Type B pancreatic cell (in vitro differentiated cells): ENCODE measurements at regions not wholly inside any gene's neighbourhood (a gene's known extent, or its start where the extent isn't known, plus 50 kb on each side); places are given as distances from the start of the nearest gene placed in this dataset.
"Not testable (repeated sequence)": the region's sequence is repeated elsewhere in the genome, so short reads cannot be mapped to it uniquely, and the experiment has no call there.

Source experiments
- DNase-seq: peaks from one replicate; pipeline ENCODE4 v3.0.0; 2021; ENCODE audit warnings: mixed read lengths; ENCODE audit not compliant: unreplicated experiment; ENCODE audit errors: extremely low spot score
- H3K27ac Mint-ChIP-seq: 2 replicates; pipeline ENCODE4 v1.8.0; 2021; ENCODE audit warnings: mild to moderate bottlenecking, mixed read lengths
- H3K27me3 Mint-ChIP-seq: 2 replicates; pipeline ENCODE4 v1.8.0; 2021; ENCODE audit warnings: mixed read lengths
- H3K36me3 Mint-ChIP-seq: 2 replicates; pipeline ENCODE4 v1.8.0; 2021; ENCODE audit warnings: mixed read lengths
- H3K4me1 Mint-ChIP-seq: one replicate; pipeline ENCODE4 v1.8.0; 2021; ENCODE audit warnings: mixed read lengths; ENCODE audit not compliant: unreplicated experiment
- H3K4me3 Mint-ChIP-seq: 2 replicates; pipeline ENCODE4 v1.8.0; 2021; ENCODE audit warnings: mild to moderate bottlenecking, mixed read lengths
- H3K9me3 Mint-ChIP-seq: 2 replicates; pipeline ENCODE4 v1.8.0; 2021; ENCODE audit warnings: mixed read lengths
- TF ChIP-seq, protein P1 (sequence below): fragments of 200-600 bp; sonication (generic); conservative IDR thresholded peaks from 2 replicates; pipeline ENCODE4 v1.5.0; 2021; ENCODE audit warnings: antibody characterized with exemption, mild to moderate bottlenecking

DNA sequence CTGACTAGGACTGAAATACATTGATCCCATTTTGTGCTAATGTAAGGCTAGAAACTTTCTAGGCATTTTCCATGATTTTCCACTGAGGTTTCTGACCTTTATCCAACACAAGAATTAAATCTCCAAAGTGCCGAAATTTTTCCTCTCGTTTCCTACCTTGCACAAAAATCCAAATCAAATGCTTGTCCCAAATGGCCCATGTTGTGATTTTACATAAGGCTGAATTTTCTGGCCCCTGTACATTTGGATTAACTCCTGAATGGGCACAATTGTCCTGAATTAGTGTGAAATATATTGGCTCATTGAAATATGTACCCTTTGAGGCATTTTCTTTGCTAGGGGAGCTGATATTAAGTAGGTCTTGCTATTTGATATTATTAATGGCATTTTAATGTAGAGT is 105.6 kb upstream of the CBLB start:
- H3K27me3 Mint-ChIP-seq = no peaks in the 10 kb centered on the region
- TF ChIP-seq, protein P1, sequence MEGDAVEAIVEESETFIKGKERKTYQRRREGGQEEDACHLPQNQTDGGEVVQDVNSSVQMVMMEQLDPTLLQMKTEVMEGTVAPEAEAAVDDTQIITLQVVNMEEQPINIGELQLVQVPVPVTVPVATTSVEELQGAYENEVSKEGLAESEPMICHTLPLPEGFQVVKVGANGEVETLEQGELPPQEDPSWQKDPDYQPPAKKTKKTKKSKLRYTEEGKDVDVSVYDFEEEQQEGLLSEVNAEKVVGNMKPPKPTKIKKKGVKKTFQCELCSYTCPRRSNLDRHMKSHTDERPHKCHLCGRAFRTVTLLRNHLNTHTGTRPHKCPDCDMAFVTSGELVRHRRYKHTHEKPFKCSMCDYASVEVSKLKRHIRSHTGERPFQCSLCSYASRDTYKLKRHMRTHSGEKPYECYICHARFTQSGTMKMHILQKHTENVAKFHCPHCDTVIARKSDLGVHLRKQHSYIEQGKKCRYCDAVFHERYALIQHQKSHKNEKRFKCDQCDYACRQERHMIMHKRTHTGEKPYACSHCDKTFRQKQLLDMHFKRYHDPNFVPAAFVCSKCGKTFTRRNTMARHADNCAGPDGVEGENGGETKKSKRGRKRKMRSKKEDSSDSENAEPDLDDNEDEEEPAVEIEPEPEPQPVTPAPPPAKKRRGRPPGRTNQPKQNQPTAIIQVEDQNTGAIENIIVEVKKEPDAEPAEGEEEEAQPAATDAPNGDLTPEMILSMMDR = no peak
- H3K27ac Mint-ChIP-seq = no peak overlapping the region
- H3K4me3 Mint-ChIP-seq = no peak overlapping the region
- no peak for DNase-seq
- peaks cover 18% of the 10 kb centered on the region for H3K9me3 Mint-ChIP-seq
- H3K36me3 Mint-ChIP-seq = peaks cover 7% of the 10 kb centered on the region
- H3K4me1 Mint-ChIP-seq = no peaks in the 10 kb centered on the region

DNA sequence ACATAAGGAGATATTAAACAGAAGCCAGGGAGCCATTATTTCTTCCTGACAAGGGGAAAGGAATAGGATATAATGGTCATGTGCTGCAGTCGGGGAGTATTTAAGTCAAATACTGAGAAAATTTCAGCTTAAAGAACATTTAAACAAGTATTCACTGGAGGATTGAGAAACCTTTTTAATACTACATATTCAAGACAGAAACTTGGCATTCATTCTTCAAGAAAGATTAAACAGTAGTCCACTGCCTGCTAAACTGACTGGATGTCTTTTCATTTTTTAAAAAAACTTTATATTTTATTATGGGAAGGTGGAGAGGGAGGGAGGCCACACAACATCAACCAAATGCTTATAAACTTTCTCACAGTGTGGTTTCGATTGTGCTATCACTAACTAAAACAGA is 107.4 kb upstream of the CBLB start:
- H3K27ac Mint-ChIP-seq = no peak overlapping the region
- TF ChIP-seq, protein P1 = no peak
- no peak overlapping the region for H3K4me3 Mint-ChIP-seq
- H3K36me3 Mint-ChIP-seq = peaks cover 4% of the 10 kb centered on the region
- H3K27me3 Mint-ChIP-seq = no peaks in the 10 kb centered on the region
- no peaks in the 10 kb centered on the region for H3K4me1 Mint-ChIP-seq
- no peak for DNase-seq
- H3K9me3 Mint-ChIP-seq = peaks cover 13% of the 10 kb centered on the region

DNA sequence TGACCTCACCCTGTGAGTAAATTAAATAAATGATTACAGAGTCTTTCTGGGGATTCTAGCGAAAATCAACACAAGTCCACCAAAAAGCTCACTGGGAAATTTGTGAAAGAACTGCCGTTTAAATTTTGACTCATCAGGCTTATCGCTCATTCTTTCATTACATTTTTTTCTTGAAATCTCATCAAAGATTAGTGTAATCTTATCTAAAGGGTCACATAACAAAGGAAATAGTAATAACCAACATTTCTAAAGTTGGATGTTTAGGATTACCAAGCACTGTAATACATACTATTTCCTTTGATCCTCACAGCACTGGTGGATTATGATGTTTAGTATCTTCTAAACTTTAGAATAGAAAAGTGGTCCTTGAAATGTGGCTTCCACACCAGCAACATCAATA is 111.1 kb upstream of the CBLB start:
- Mint-ChIP-seq H3K9me3 (no peaks in the 10 kb centered on the region), H3K4me1 (no peaks in the 10 kb centered on the region), H3K36me3 (no peaks in the 10 kb centered on the region), H3K27ac (no peak overlapping the region), H3K4me3 (no peak overlapping the region), H3K27me3 (no peaks in the 10 kb centered on the region)
- TF ChIP-seq, protein P1 = no peak
- DNase-seq = no peak

DNA sequence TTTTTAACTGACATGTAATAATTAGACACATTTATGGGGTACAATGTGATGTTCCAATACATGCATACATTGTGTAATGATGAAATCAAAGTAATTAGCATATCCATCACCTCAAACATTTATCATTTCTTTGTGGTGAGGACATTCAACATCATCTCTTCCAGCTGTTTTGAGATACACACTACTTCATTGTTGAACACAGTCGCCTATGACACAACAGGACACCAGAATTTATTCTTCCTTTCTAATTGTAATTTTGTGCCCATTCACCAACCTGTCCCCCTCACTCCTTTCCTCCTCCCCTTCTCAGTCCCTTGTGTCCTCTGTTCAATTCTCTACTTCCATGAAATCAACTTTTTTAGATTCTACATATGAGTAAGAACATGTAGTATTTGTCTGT is 113.4 kb upstream of the CBLB start:
- no peaks in the 10 kb centered on the region for H3K27me3 Mint-ChIP-seq
- no peak overlapping the region for H3K27ac Mint-ChIP-seq
- H3K4me3 Mint-ChIP-seq = no peak overlapping the region
- H3K9me3 Mint-ChIP-seq = no peaks in the 10 kb centered on the region
- TF ChIP-seq, protein P1 = no peak
- H3K4me1 Mint-ChIP-seq = no peaks in the 10 kb centered on the region
- H3K36me3 Mint-ChIP-seq = no peaks in the 10 kb centered on the region
- no peak for DNase-seq

DNA sequence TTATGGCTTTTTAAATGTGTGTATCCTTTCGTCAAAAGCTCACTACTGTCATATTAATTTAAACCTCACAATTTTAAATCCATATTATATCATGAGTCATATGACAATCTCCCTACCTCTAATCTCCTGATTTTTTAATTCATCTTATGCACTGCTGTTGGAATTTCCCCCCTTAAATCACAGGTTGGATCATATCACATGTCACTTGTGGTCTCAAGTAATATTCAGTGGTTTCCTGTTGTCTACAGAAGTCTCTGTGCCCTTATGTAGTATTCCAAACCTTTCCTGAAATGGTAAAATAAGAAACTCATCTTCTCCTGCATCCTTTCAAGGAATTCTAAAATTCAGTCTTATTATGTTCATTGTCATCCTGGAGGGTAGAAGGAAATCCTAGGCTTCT is 116.0 kb upstream of the CBLB start:
- Mint-ChIP-seq H3K36me3 (no peaks in the 10 kb centered on the region), H3K27ac (no peak overlapping the region), H3K4me1 (no peaks in the 10 kb centered on the region), H3K27me3 (no peaks in the 10 kb centered on the region), H3K9me3 (peaks cover 6% of the 10 kb centered on the region), H3K4me3 (no peak overlapping the region)
- no peak for DNase-seq
- TF ChIP-seq, protein P1 = no peak

DNA sequence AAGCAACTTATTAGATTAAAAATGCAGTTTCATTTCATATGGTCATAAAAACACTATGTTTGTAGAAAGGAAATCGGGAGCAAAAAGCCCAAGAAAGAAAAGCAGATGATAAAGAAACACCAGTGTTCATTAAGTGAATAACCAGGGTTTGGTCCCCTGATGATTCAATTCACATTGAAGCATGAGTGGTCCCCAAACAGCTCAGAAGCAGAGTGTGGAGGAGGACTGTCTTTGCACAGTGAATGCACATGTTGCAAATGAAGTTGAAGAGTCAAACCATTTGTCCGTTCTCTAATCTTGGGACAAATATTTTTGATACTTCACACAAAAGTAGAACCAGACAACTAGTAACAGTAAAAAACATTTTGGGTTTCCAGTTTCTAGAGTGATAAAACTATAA is 117.5 kb upstream of the CBLB start:
- not testable (repeated sequence) for H3K9me3 Mint-ChIP-seq, H3K4me3 Mint-ChIP-seq, H3K36me3 Mint-ChIP-seq, H3K27me3 Mint-ChIP-seq, H3K27ac Mint-ChIP-seq, H3K4me1 Mint-ChIP-seq, DNase-seq
